Adrenal gland (tissue), 5 donors: ENCODE measurements at regions not wholly inside any gene's neighbourhood (a gene's known extent, or its start where the extent isn't known, plus 50 kb on each side); places are given as distances from the start of the nearest gene placed in this dataset.

Experiments used
- POLR2A ChIP-seq, 2 donors: fragments of 450-650 bp; IDR thresholded peaks; one replicate each; pipeline ENCODE4 v1.6.1; 2017; ENCODE audit warnings: antibody characterized with exemption in 2 of 2, mild to moderate bottlenecking in 2 of 2, moderate library complexity in 1 of 2
- TF ChIP-seq, protein P1 (sequence below), 6 experiments: fragments of 450-650 bp in 4 of 6; fragments of 200-600 bp in 2 of 6; sonication (generic) in 1 of 6; IDR thresholded peaks; 1 replicate in 5 of 6; 2 replicates in 1 of 6; pipeline versions ENCODE4 v1.5.1 to v1.8.0; 2016 to 2021; ENCODE audit warnings: antibody characterized with exemption in 6 of 6, mild to moderate bottlenecking in 2 of 6, moderate library complexity in 1 of 6
- donor health status: DM: no; HTN: no; CAD: no.

DNA sequence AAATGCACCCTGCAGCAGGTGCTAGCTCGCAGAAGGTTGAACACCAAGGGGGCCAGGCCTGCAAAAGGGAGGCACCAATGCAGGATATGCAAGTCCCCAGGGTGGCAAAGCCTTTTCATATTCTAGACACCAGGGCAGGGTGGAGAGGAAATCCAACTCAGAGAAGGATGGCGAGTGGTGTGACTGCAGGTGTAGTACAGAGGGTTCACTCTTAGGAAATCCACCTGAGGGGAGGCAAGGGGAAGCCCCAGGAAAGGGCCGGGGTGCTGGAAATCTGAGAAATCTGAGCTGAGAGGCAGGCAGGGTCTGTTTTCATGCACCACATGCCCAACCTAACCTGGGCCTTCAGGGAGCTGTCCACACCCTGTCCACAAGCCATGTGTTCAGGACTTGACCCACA lies 163.2 kb upstream of the CTTNBP2NL start:
- TF ChIP-seq POLR2A (IDR thresholded peaks at IDR 0.05) = no peak
- TF ChIP-seq, protein P1, sequence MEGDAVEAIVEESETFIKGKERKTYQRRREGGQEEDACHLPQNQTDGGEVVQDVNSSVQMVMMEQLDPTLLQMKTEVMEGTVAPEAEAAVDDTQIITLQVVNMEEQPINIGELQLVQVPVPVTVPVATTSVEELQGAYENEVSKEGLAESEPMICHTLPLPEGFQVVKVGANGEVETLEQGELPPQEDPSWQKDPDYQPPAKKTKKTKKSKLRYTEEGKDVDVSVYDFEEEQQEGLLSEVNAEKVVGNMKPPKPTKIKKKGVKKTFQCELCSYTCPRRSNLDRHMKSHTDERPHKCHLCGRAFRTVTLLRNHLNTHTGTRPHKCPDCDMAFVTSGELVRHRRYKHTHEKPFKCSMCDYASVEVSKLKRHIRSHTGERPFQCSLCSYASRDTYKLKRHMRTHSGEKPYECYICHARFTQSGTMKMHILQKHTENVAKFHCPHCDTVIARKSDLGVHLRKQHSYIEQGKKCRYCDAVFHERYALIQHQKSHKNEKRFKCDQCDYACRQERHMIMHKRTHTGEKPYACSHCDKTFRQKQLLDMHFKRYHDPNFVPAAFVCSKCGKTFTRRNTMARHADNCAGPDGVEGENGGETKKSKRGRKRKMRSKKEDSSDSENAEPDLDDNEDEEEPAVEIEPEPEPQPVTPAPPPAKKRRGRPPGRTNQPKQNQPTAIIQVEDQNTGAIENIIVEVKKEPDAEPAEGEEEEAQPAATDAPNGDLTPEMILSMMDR (IDR thresholded peaks at IDR 0.05) = no peak
